ENCODE measurements at regions not wholly inside any gene's neighbourhood (a gene's known extent, or its start where the extent isn't known, plus 50 kb on each side); places are given as distances from the start of the nearest gene placed in this dataset.

DNA sequence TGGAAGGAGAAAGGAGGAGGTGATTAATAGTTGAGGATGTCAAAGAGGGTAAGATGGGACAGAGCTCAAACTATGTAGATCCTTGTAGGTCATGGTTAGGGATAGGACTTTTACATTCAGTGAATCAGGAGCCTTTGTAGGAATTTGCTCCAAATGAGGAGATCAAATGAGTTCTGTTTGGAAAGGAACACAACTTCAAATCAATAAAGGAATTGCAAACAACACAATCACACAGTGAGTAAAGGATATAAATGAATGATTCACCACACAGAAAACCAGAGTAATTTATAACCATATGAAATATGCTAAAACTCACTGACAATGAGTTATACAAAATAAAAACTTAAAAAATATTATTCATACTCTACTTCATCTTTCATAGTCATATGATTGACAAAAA, 480.8 kb upstream of the EPHA7 start:
- no peaks in the 10 kb centered on the region for H3K27me3 ChIP-seq
- H3K4me1 ChIP-seq, result no peaks in the 10 kb centered on the region
- intact Hi-C loops (cut with DNase I; ENCODE audit: low total_unique reads), result no loop called here
- no peaks in the 10 kb centered on the region for H3K36me3 ChIP-seq
- H3K27ac ChIP-seq, result no peak overlapping the region
- H3K9me3 ChIP-seq, result no peaks in the 10 kb centered on the region
- TF ChIP-seq, protein P1, sequence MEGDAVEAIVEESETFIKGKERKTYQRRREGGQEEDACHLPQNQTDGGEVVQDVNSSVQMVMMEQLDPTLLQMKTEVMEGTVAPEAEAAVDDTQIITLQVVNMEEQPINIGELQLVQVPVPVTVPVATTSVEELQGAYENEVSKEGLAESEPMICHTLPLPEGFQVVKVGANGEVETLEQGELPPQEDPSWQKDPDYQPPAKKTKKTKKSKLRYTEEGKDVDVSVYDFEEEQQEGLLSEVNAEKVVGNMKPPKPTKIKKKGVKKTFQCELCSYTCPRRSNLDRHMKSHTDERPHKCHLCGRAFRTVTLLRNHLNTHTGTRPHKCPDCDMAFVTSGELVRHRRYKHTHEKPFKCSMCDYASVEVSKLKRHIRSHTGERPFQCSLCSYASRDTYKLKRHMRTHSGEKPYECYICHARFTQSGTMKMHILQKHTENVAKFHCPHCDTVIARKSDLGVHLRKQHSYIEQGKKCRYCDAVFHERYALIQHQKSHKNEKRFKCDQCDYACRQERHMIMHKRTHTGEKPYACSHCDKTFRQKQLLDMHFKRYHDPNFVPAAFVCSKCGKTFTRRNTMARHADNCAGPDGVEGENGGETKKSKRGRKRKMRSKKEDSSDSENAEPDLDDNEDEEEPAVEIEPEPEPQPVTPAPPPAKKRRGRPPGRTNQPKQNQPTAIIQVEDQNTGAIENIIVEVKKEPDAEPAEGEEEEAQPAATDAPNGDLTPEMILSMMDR (IDR thresholded peaks at IDR 0.05), result no peak
- H3K4me3 ChIP-seq, result no peak overlapping the region
- no peak for DNase-seq

DNA sequence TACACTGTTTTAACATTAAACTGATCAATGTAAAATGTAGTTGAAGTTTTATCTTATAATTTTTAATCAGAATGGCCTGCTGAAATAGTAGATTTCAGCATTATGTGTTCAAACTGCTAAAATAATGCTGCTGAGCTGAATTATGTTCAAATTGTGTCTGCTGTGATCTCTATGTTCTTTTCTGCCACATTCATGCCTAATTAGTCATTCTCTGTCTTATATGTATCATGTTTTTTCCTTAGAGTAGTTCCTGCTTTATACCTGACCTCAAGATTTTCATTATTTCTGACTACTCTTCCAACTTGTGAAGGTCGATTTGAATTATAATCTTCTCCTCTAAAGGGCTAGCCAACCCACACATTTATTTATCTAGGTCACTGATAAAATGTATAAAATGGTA, 476.7 kb upstream of the EPHA7 start:
- TF ChIP-seq, protein P1 (IDR thresholded peaks at IDR 0.05), result no peak
- no peak for DNase-seq
- intact Hi-C loops (cut with DNase I; ENCODE audit: low total_unique reads), result no loop called here
- H3K36me3 ChIP-seq, result no peaks in the 10 kb centered on the region
- no peak overlapping the region for H3K4me3 ChIP-seq
- H3K27ac ChIP-seq, result no peak overlapping the region
- no peaks in the 10 kb centered on the region for H3K9me3 ChIP-seq
- H3K27me3 ChIP-seq, result no peaks in the 10 kb centered on the region
- H3K4me1 ChIP-seq, result no peaks in the 10 kb centered on the region

DNA sequence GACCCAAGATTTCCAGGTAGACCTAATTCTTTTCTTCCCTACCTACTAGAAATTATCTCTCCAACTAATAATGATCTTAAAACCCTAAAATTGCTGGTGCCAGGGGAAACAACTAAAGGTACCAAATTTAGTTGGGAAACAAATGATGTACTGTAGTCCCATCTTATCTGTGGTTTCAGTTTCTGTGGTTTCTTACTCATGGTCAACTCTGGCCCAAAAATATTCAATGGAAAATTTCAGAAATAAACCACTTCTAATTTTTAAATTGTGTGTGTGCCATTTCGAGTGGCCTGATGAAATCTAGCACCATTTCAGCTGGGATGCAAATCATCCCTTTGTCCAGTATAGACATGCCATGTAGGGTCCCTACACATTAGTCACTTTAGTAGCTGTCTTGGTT, 475.2 kb upstream of the EPHA7 start:
- Histone ChIP-seq H3K9me3 (no peaks in the 10 kb centered on the region), H3K36me3 (no peaks in the 10 kb centered on the region), H3K4me1 (no peaks in the 10 kb centered on the region), H3K27ac (no peak overlapping the region), H3K27me3 (no peaks in the 10 kb centered on the region), H3K4me3 (no peak overlapping the region)
- intact Hi-C loops (cut with DNase I; ENCODE audit: low total_unique reads), result no loop called here
- TF ChIP-seq, protein P1 (IDR thresholded peaks at IDR 0.05), result no peak
- DNase-seq, result no peak

DNA sequence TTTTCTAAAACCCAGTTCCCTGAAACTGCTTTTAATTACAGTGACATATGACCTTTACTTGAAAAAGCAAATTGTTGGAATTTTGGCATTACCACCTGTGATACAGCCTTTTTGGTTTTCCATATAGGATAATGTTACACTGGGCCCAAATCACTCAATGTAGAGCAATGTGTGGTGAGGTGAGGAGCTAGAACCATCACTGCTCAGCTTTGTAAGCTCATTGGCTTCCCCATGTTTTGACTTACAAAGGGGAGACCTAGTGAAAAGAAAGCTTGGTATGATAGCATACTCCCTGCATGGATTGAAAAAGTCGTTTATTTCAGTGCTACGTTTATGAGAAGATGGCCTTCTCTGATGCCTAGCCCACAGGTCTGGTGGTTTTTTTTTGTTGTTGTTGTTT, 470.4 kb upstream of the EPHA7 start:
- intact Hi-C loops (cut with DNase I; ENCODE audit: low total_unique reads), result no loop called here
- Histone ChIP-seq H3K4me1 (no peaks in the 10 kb centered on the region), H3K36me3 (no peaks in the 10 kb centered on the region), H3K27ac (no peak overlapping the region), H3K4me3 (no peak overlapping the region), H3K9me3 (no peaks in the 10 kb centered on the region), H3K27me3 (no peaks in the 10 kb centered on the region)
- TF ChIP-seq, protein P1 (IDR thresholded peaks at IDR 0.05), result no peak
- DNase-seq, result no peak

DNA sequence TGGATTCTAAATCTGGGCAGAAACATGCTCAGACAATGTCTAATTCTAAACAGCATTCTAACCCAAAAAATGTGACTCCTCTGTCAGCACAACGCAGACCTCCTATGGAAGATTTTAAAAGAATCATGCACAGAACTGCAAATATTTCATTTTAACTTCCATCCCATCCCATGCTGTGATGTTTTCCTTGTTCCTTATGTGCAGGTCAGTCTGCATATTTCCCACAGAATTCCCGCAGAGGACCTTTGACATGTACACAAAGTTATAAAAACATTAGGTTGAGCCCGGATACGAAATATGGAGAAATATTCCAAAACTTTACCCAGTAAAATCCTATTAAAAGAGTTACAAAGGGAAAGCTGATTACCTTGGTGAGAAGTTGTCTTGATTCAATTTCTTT, 467.1 kb upstream of the EPHA7 start:
- Histone ChIP-seq H3K27ac (no peak overlapping the region), H3K9me3 (no peaks in the 10 kb centered on the region), H3K4me3 (no peak overlapping the region), H3K4me1 (no peaks in the 10 kb centered on the region), H3K27me3 (no peaks in the 10 kb centered on the region), H3K36me3 (no peaks in the 10 kb centered on the region)
- TF ChIP-seq, protein P1 (IDR thresholded peaks at IDR 0.05), result no peak
- DNase-seq, result no peak
- intact Hi-C loops (cut with DNase I; ENCODE audit: low total_unique reads), result no loop called here

DNA sequence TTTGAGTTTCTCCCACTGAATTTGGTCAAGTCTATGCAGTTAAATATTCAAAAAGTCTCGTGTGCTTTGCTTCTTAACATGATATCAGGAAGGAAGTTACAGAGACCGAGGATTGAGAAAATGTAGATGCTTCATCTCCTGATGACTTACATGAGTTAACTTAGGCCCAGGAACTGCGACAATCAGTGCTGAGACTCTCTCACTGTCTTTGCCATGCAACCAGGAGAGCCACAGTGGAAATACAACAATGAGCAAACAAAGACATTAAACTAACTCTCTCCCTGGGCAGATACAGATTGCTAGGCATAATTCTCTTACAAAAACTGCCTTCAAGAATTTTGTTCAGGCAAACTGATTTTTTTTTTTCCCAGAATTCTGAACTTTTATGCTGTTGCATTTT, 440.6 kb upstream of the EPHA7 start:
- intact Hi-C loops (cut with DNase I; ENCODE audit: low total_unique reads), result no loop called here
- Histone ChIP-seq H3K9me3 (no peaks in the 10 kb centered on the region), H3K4me3 (no peak overlapping the region), H3K4me1 (no peaks in the 10 kb centered on the region), H3K27me3 (no peaks in the 10 kb centered on the region), H3K27ac (no peak overlapping the region), H3K36me3 (no peaks in the 10 kb centered on the region)
- TF ChIP-seq, protein P1 (IDR thresholded peaks at IDR 0.05), result no peak
- DNase-seq, result no peak
